Calu3 (cell line): ENCODE measurements at regions not wholly inside any gene's neighbourhood (a gene's known extent, or its start where the extent isn't known, plus 50 kb on each side); places are given as distances from the start of the nearest gene placed in this dataset.

ENCODE experiments used
- BruUV-seq: library from RNA; stranded (reverse); fragments of 400-500 nt; replicated peaks from 2 replicates; lab custom pipeline; 2021; lab: Mats Ljungman, UMichigan
- CTCF ChIA-PET: fragments of 300-600 bp; sonication (Branson Sonifier 250); formaldehyde crosslinking; loops from one replicate; lab custom pipeline; 2022; ENCODE audit warnings: antibody characterized with exemption; lab: Charles Lee
- DNase-seq: peaks from one replicate; pipeline ENCODE4 v3.0.0; 2022
- H3K27ac Mint-ChIP-seq: one replicate; pipeline ENCODE4 v1.8.0; 2022; ENCODE audit warnings: mixed read lengths; ENCODE audit not compliant: unreplicated experiment
- H3K27me3 Mint-ChIP-seq: one replicate; pipeline ENCODE4 v1.8.0; 2022; ENCODE audit warnings: mixed read lengths; ENCODE audit not compliant: unreplicated experiment
- H3K36me3 Mint-ChIP-seq: one replicate; pipeline ENCODE4 v1.8.0; 2022; ENCODE audit warnings: mild to moderate bottlenecking, moderate library complexity, mixed read lengths; ENCODE audit not compliant: insufficient read depth, unreplicated experiment
- H3K4me1 Mint-ChIP-seq: one replicate; pipeline ENCODE4 v1.8.0; 2022; ENCODE audit warnings: mild to moderate bottlenecking, low read depth, mixed read lengths; ENCODE audit not compliant: unreplicated experiment
- H3K4me3 Mint-ChIP-seq: one replicate; pipeline ENCODE4 v1.8.0; 2022; ENCODE audit warnings: mild to moderate bottlenecking, low read depth, moderate library complexity, mixed read lengths; ENCODE audit not compliant: unreplicated experiment
- H3K9me3 Mint-ChIP-seq: one replicate; pipeline ENCODE4 v1.8.0; 2022; ENCODE audit warnings: low read depth, mixed read lengths; ENCODE audit not compliant: unreplicated experiment
- CTCF ChIP-seq: fragments of 200-600 bp; IDR thresholded peaks from one replicate; pipeline ENCODE4 v1.8.0; 2022; ENCODE audit warnings: antibody characterized with exemption; ENCODE audit not compliant: unreplicated experiment
- intact Hi-C: fragments of 100-400 bp; cut with micrococcal nuclease; formaldehyde crosslinking; loops from one replicate; pipeline ENCODE4 v1.10.0; 2022; ENCODE audit not compliant: unreplicated experiment

- intact Hi-C loops = loop anchor here (10.0 kb wide), 1 partner anchor 385 kb away; no protein-coding TSS in a partner anchor
- CTCF ChIA-PET = no interaction called here
- no peak overlapping the region for H3K4me3 Mint-ChIP-seq
- no peak overlapping the region for H3K27ac Mint-ChIP-seq
- H3K27me3 Mint-ChIP-seq = no peaks in the 10 kb centered on the region
- BruUV-seq = no TSS peak
- H3K9me3 Mint-ChIP-seq = peaks cover 2% of the 10 kb centered on the region
- no peaks in the 10 kb centered on the region for H3K4me1 Mint-ChIP-seq
- TF ChIP-seq CTCF = no peak
- no peak for DNase-seq
- H3K36me3 Mint-ChIP-seq = no peaks in the 10 kb centered on the region
These were observed 379.8 kb downstream of the SIPA1L2 start for GRCh38 chr1:232249861-232250777.

GRCh38 chr1:232249339-232249738 lies 380.6 kb downstream of the SIPA1L2 start:
- BruUV-seq = no TSS peak

GRCh38 chr1:232248276-232248820 lies 381.6 kb downstream of the SIPA1L2 start:
- Mint-ChIP-seq H3K36me3 (no peaks in the 10 kb centered on the region), H3K4me1 (no peaks in the 10 kb centered on the region), H3K27me3 (no peaks in the 10 kb centered on the region), H3K4me3 (no peak overlapping the region), H3K9me3 (peaks cover 6% of the 10 kb centered on the region), H3K27ac (no peak overlapping the region)
- BruUV-seq = no TSS peak
- no peak for DNase-seq
- no peak for TF ChIP-seq CTCF
- CTCF ChIA-PET = no interaction called here
- intact Hi-C loops = no loop called here

More at GRCh38 chr1:232249339-232249738, 380.6 kb downstream of the SIPA1L2 start:
- H3K4me3 Mint-ChIP-seq = no peak overlapping the region
- DNase-seq = no peak
- H3K27ac Mint-ChIP-seq = no peak overlapping the region
- no peaks in the 10 kb centered on the region for H3K27me3 Mint-ChIP-seq
- CTCF ChIA-PET = no interaction called here
- H3K9me3 Mint-ChIP-seq = peaks cover 2% of the 10 kb centered on the region
- no peaks in the 10 kb centered on the region for H3K4me1 Mint-ChIP-seq
- TF ChIP-seq CTCF = no peak
- H3K36me3 Mint-ChIP-seq = no peaks in the 10 kb centered on the region
- intact Hi-C loops = no loop called here

GRCh38 chr1:232247669-232248068 lies 382.3 kb downstream of the SIPA1L2 start:
- Mint-ChIP-seq H3K36me3 (no peaks in the 10 kb centered on the region), H3K27me3 (no peaks in the 10 kb centered on the region), H3K9me3 (peaks cover 4% of the 10 kb centered on the region), H3K4me1 (no peaks in the 10 kb centered on the region), H3K27ac (no peak overlapping the region), H3K4me3 (no peak overlapping the region)
- intact Hi-C loops = no loop called here
- BruUV-seq = no TSS peak
- no peak for DNase-seq
- no peak for TF ChIP-seq CTCF
- CTCF ChIA-PET = no interaction called here
